AG09309 (cell line): ENCODE measurements at regions not wholly inside any gene's neighbourhood (a gene's known extent, or its start where the extent isn't known, plus 50 kb on each side); places are given as distances from the start of the nearest gene placed in this dataset.

Source experiments
- DNase-seq: peaks from one replicate; pipeline ENCODE4 v3.0.0-alpha.2; 2010; ENCODE audit warnings: low read depth
- H3K4me3 ChIP-seq: 2 replicates; pipeline ENCODE4 v1.5.1; 2011; ENCODE audit warnings: mild to moderate bottlenecking, low read depth, low read length, moderate library complexity; ENCODE audit not compliant: control insufficient read depth
- TF ChIP-seq, protein P1 (sequence below): IDR thresholded peaks from 2 replicates; pipeline ENCODE4 v1.5.1; 2011; ENCODE audit warnings: mild to moderate bottlenecking, low read depth, low read length, inconsistent platforms; ENCODE audit not compliant: insufficient read depth, control insufficient read depth; ENCODE audit errors: missing control alignments

DNA sequence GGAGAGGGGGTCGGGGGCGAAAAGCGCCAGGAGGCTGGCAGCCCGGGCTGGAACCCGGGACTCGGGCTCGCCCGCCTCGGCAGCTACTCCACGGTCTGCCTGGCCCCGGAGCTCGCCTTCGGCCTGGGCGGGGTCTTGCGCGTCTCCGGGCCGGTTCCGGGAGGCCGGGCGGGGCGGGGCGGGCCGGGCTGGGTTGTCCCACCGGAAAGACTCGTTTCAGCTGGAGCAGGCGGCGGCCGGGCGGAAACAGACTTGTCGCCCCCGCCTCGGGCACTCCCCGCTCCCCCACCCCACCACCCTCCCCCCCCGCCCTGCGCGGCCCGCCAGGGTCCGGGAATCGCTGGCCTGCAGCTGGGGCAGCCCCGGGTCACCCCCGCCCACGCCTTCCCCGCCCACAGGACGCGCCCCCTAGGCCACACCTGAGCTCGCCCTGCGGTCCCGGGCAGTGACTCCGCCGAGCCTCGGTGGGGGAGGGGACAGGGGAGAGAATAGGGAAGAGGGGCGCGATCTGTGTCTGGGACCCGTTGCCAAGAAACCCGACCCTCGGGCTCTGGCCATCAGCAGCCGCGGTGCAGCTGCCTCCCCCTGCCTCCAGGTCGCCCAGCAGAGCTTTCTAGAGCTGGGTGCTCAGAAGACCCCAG lies 109.4 kb downstream of the KCTD15 start:
- TF ChIP-seq, protein P1, sequence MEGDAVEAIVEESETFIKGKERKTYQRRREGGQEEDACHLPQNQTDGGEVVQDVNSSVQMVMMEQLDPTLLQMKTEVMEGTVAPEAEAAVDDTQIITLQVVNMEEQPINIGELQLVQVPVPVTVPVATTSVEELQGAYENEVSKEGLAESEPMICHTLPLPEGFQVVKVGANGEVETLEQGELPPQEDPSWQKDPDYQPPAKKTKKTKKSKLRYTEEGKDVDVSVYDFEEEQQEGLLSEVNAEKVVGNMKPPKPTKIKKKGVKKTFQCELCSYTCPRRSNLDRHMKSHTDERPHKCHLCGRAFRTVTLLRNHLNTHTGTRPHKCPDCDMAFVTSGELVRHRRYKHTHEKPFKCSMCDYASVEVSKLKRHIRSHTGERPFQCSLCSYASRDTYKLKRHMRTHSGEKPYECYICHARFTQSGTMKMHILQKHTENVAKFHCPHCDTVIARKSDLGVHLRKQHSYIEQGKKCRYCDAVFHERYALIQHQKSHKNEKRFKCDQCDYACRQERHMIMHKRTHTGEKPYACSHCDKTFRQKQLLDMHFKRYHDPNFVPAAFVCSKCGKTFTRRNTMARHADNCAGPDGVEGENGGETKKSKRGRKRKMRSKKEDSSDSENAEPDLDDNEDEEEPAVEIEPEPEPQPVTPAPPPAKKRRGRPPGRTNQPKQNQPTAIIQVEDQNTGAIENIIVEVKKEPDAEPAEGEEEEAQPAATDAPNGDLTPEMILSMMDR = no peak
- DNase-seq = no peak
- H3K4me3 ChIP-seq = peak overlapping the region; percentile 17

DNA sequence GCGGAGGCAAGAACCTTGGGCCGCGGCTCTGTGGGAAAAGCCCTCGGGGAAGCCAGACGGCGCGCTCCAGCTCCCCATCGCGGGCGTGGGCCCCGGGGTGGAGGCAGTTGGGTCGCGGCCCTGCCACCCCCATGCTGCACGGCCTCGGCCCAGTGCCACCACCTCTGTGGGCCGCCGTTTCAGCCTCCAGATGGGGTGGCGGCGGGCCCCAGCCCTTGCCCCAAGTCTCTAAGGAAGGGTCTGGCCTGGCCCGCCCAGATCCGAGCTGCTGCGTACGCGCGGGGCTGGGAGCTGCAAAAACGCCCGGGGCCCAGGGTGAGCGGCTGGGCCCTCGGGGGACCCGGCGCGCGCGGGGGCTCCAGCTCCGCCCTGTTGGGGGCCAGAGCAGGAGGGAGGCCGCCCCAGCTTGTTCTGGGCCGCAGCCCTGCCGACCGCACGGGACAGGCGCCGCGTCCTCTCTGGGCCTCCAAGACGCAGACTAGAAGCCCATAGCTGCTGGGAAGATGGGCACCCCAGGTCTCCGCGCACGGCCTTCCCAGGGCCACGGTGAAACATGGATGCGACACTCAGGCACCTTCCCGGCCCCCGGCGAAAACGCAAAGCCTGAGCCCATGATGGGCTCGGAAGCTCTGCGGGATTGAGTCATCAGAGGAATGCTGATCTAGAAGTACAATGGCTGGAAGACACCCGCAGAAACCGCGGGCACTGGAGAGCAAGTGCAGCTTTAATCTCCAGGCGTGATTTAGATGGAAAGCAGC lies 110.1 kb downstream of the KCTD15 start:
- DNase-seq = no peak
- TF ChIP-seq, protein P1 = no peak
- no peak overlapping the region for H3K4me3 ChIP-seq

DNA sequence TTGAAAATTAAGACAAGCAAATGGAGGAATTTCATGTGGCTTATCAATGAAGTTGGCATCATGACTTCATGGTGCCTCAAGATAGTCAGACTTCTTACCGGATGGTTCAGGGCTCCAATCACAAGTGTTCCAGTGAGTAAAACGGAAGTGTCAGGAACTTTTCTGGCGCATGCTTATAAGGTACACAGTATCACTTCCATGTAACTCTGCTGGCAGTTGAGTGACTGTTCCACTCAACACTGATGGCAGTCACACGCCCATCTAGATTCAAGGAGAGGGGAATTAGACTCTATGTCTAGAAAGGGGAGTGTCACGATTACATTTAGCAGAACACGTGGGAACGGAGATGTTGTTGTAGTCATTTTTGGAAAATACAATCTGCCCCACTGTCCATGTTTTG lies 114.3 kb downstream of the KCTD15 start:
- no peak for DNase-seq
- H3K4me3 ChIP-seq = no peak overlapping the region
- TF ChIP-seq, protein P1 = no peak

DNA sequence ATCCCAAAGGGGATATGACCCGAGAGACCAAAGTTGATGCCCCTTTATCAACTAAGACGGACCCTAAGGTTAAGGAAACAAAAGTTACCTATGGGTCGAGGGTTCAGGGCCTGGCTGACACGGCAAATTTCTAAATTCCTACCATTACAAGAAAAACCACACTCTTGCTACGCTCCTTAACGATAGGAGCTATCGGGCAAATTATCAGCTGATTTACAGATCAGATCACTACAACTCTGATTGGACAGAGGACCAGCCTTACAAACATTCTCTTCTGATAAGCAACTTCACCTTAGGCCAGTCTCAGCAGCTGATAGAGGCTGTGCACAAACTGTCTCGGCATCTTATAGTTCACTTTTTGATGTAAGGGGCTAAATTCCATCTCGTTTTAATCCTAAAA lies 117.9 kb downstream of the KCTD15 start:
- H3K4me3 ChIP-seq = no peak overlapping the region
- DNase-seq = no peak
- TF ChIP-seq, protein P1 = no peak

DNA sequence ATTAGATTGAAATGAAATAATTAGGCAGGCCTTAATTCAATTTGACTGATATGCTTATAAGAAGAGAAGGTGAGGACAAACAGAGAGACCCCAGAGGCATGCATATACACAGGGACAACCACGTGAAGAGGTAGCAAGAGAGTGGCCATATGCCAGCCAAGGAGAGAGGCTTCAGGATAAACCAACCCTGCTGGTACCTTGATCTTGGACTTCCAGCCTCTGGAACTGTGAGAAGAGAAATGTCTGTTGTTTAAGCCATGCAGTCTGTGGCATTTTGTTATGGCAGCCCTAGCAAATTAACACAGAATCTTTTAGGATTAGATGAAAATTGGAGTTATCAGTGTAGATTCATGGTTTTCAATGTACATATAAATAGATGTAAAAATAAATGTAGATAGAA lies 120.1 kb downstream of the KCTD15 start:
- TF ChIP-seq, protein P1 = no peak
- DNase-seq = no peak
- no peak overlapping the region for H3K4me3 ChIP-seq

DNA sequence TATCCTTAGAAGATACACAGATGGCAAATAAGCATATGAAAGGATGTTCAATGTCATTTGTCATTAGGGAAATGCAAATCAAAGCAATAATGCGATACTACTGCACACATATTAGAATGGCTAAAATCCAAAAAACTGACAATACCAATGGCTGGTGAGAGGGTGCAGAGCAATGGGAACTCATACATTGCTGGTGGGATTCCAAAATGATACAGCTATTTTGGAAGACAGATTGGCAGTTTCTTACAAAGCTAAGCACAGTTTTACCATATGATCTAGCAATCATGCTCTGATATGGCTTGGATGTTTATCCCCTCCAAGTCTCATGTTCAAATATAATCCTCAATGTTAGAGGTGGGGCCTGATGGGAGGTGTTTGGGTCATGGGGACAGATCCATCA lies 122.6 kb downstream of the KCTD15 start:
- H3K4me3 ChIP-seq = no peak overlapping the region
- TF ChIP-seq, protein P1 = no peak
- DNase-seq = no peak
